Activated CD4-positive, CD25-positive, alpha-beta regulatory T cell treated with anti-CD3 and anti-CD28 coated beads, Interleukin-2, amount 50 U/mL, for 16 hours (primary cell): ENCODE measurements at regions not wholly inside any gene's neighbourhood (a gene's known extent, or its start where the extent isn't known, plus 50 kb on each side); places are given as distances from the start of the nearest gene placed in this dataset.
A peak's percentile ranks its signal among the peaks of the same experiment; 100 is the strongest.

ENCODE experiments used
- DNase-seq: peaks from one replicate; pipeline ENCODE4 v3.0.0-alpha.2; 2020; ENCODE audit warnings: low read depth, low spot score

DNA sequence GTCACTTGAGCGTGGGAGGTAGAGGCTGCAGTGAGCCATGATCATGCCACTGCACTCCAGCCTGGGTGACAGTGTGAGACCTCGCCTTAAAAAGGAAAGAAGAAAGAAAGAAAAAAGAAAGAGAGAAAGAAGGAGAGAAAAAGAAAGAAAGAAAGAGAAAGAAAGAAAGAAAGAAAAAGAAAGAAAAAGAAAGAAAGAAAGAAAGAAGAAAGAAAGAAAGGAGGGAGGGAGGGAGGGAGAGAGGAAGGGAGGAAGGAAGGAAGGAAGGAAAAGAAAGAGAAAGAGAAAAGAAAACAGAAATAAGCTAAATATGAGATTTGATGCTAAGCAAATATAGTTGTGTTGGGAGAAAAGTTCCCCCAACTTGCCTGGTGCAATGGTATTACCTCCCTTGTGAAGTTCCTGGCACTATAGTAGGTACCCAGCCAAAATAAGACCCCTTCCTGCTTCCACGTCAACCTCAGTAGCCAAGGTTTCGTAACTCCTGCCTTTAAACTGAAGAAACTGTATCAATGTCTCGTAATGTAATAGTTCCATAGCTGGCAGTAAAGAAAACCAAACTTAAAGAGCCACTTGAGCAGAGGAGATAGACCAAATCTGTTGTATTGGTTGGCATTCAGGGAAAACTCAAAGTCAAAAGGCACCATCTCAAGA lies 88.1 kb upstream of the HNRNPU start:
- no peak for DNase-seq

DNA sequence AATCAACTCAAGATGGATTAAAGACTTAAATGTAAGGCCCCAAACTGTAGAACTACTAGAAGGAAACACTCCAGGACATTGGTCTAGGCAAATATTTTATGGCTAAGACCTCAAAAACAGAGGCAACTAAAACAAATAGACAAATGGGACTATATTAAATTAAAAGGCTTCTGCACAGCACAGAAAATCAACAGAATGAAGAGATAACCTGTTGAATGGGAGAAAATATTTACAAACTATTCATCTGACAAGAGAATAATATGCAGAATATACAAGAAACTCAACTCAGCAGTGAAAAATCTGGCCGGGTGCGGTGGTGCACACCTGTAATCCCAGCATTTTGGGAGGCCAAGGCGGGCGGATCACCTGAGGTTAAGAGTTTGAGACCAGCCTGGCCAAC lies 84.1 kb upstream of the HNRNPU start:
- DNase-seq: no peak

DNA sequence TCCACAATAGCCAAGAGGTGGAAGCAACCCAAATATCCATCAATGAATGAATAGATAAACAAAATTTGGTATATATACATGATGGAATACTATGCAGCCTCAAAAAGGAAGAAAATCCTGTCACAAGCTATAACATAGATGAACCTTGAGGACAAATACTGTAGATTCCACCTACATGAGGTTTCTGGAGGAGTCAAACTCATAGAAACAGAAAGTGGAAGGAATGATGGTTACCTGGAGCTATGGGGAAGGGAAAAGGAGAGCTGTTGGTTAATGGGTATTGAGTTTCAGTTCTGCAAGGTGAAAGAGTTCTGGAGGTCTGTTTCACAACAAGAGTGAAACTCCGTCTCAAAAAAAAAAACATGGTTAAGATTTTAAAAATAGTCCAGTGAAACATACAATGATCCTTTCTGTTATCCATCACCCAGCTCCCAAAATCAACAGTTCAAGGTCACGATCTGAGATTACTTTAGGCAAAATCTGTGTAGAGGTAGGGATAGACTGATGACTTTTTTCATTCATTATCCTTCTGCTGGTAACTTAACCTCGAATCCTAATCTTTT lies 80.8 kb upstream of the HNRNPU start:
- no peak for DNase-seq

DNA sequence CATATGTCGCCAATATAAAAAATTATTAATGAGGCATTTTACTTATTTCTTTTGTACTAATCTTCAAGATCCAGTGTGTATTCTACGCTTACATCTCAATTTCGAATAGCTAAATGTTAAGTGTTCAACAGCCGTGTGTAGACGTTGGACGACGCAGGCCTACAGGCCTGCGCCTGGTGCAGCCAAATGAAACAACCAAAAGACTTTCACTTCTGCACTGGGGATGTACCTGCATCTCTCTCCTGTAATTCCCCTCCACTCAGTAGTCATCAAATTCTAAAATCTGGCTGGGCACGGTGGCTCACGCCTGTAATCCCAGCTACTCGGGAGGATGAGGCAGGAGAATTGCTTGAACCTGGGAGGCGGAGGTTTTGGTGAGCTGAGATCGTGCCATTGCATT lies 76.8 kb upstream of the HNRNPU start:
- DNase-seq: no peak

DNA sequence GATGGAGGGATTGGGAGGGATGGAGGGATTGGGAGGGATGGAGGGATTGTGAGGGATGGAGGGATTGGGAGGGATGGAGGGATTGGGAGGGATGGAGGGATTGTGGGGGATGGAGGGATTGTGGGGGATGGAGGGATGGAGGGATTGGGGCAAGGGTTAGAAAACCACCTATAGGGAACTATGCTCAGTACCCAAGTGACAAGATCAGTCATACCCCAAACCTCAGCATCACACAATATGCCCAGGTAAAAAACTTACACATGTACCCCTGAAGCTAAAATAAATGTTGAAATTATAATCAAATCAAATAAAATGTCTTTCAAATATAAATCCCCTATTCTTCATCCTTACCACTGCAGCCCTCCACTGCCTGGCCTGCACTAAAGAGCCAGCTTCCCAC lies 72.8 kb upstream of the HNRNPU start:
- no peak for DNase-seq

DNA sequence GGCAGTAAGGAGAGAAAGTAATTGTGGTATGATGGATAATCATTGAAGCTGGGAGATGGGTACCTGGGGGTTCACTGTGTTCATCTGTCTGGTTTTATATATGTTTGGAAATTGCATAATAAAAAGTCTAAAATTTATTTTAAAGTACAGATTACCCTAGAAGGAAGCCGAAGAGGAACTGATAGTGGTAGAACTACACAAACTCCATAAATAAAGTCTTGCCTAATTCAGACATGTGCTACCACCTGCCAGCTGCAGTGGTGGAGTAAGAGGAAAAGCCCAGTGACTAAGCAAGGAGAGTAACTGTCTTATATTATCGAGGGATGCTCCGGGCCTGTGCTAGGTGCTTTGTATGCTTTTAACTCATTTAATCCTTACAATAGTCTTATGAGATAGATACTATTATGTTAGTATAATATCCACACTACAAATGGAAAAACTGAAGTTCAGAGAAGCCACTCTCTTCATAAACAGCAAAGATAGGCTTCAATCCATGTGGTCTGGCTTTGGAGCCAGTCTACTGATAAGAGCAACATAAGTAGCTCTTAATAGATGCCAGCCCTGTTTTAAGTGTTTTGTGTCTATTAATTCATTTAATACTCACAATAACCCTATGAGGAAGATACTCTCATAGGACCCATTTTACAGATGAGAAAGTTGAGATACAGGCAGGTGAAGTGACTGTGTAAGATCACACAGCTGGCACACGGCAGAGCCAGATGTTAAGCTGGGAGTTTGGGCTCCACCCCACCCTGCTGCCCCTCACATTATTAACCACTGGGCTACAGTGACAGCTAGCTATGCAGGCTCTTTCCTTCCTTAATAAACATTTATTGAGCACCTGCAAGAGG lies 56.8 kb upstream of the HNRNPU start:
- no peak for DNase-seq

DNA sequence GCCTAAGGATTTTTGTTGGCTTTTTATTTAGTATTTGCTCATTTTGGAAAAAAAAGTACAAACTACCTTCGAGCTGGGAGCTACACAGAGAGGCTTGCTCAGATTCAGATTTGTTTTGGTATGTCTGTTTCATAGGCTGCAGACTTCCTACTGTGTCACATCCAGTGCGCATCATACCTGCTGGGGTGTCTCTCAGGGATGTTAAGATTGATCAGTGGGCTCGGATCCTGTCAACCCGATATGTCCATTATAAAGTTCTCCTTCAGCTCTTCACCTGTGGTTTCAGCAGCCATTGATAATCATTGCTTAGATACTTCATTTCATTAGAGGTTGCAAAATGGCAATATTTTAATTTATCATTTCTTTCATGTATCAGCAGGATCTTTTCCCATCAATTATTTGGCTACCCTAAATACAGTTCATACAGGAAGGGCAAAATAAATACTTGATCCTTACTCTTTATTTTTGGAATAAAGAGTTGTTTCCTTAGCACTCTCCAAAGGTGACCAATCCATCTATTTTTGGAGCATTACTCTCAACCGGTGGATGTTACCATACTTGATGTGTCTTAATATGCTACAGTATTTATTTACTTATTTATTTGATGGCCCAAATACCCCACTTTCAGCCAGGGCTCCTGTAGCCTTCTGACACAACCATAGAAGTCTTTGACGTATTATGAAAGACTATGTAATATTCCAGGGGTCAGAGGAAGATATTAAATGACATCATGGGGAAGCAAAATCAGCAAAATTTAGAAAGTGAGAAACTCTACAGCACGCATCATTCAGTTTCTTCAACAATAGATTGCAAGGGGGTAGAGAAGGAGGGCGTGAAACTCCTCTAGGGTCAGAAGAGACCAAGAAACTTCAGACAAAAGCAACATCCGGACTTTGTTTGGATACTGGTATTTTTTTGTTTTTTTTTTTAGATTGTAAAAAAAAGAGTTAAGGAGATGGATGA lies 55.3 kb upstream of the HNRNPU start:
- DNase-seq: no peak

DNA sequence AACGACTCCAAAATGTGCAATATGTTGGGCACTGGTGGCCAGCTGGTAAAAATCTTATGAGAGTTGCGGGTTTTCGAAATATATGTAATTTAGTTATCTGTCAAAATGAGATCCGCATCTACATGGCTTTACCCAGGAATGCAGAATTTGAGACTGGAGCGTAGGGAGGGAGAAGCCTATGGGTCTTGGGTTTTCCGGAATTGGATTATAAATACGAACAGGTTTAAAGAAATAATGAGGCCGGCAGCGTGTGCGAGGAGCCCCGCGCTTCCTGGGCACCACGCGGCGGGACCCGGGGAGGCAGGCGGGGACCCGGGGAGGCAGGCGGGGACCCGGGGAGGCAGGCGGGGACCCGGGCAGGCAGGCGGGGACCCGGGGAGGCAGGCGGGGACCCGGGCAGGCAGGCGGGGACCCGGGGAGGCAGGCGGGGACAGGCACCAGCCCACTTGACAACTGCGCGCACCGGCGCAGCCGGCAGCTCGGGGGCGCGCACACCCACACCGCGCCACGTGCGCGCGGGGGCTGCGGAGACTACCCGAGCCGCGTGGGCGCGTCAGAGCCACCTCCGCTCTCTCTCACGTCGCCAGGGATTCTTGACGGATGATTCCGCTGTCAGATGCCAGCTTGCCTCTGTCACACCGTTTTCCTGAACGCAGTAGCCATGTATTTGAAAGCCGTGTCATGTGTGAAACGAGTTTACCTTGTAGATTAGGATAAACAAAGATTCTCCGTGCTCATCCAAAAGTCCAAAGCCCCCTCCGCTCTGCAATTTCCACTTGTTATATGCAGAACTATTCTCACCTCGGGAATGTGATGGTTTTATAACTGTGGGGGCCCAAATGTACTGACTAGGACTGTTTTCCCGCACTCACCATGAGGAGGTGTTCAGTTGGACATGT lies 54.3 kb upstream of the HNRNPU start:
- DNase-seq: peak; percentile 4

DNA sequence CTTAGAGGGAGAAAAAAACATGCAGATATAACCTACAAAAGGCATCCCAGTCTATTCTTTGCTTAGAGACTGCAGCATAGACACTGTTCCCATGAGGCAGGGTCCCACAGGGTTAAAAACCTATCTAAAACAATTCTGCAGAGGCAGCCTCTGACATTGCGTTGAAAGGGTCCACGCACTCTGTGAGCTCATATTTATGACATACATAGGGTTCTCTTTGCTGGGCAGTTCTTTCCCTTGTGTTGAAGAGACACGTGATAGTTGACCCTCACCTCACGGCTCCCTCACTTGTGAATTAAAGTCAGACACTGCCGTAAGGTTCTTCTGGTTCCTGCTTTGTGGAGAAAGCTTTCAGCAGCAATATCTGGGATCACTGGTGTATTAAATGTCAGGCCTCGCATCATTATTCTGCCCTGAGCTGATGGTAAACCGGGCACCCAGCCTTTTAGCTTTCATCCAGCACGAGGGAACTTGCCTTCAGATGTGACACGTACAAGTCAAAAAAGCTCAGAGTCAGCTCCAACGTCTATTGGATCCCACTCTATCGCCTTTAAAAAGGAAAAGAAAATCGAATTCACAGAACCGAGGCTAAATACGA lies 52.8 kb upstream of the HNRNPU start:
- DNase-seq: no peak

DNA sequence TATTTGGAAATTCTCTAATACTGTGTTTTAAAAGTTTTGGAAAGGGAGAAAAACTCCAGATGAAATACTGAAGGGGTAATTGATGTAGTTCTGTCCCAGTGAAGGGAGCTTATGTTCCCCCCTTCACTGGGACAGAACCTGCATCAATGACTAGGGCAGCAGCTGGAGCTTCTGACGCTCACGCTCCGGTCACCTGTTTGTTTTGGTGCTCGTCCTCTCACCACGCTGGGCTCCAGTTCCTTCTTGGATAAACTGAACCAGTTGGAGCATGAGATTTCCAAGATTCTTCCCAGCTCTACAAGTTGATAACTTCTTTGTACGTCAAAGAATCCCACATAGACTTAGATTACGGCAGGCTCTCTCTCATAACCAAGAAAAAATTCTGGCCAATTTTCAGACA lies 51.4 kb upstream of the HNRNPU start:
- no peak for DNase-seq

DNA sequence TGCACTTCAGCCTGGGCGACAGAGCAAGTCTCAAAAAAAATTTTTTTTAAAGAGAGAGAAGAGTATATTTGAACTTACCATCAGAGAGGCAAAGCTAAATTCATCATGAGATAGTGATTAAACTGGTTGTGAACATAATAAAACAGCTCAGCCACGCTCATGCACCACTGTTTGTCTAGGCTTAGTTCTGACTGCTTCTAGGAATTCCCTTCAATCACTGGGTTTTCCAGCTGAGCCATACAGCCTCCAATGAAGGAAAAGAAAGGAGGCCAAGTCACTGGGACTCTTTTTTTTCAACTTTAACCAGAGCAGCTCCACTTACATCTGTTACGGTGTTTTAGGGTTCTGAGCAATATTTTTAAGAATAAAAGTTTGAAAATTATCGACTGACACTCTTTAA lies 50.4 kb upstream of the HNRNPU start:
- DNase-seq: no peak
